ENCODE measurements at regions not wholly inside any gene's neighbourhood (a gene's known extent, or its start where the extent isn't known, plus 50 kb on each side); places are given as distances from the start of the nearest gene placed in this dataset.

DNA sequence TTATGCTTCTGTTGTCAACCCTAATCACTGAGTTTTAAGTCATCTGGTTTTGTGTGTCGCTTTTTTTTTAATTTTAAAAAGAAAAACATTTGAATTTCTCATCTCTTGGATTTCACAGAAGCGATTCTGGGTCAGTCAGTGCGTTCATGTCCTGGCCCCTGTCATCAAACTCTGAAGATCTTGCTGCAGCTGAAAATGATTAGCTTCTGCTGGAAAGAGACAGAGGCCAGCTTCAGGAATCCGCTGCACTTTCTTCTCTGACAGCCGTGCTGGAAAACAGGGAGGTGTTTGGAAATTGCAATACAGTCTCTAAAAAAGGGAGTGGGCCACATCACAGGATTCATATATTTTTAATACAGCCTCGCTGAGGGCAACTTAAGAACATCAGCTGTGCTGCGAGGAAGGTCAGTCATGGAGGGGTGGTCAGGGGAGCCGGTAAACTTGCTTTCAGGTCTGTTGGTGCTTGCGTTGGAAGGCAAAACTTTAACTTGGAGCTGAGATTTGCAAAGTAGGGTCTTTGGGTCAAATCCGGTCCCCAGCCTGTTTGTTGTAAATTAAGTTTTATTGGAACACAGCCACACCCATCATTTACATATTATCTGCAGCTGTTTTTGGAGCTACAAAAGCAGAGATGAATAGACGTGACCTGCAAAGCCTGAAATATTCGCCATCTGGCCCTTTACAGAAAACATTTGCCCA, 190.8 kb downstream of the AACS start:
- Histone ChIP-seq H3K27ac (ENCODE audit: low read length in 2 of 2) (no peak overlapping the region), H3K9me3 (ENCODE audit: control extremely low read depth in 1 of 3, control insufficient read depth in 2 of 3, insufficient read depth in 1 of 3, low read length in 2 of 3) (peaks cover 0 to 6% (median 0%) of the 10 kb centered on the region in 3 donors), H4K20me1 (ENCODE audit: control insufficient read depth, insufficient read depth, low read length, poor library complexity, severe bottlenecking) (no peaks in the 10 kb centered on the region), H3K4me1 (ENCODE audit: control insufficient read depth in 2 of 2, insufficient read depth in 2 of 2, low read length in 2 of 2) (no peaks in the 10 kb centered on the region), H3K4me2 (replicated peaks; ENCODE audit: low read depth, low read length, poor library complexity, severe bottlenecking) (no peak overlapping the region), H3K36me3 (replicated peaks in 1 of 2; ENCODE audit: control extremely low read depth in 1 of 2, control insufficient read depth in 1 of 2, extremely low read depth in 1 of 2, insufficient read depth in 2 of 2, low read length in 1 of 2) (no peaks in the 10 kb centered on the region), H2AFZ (ENCODE audit: insufficient read depth, low read depth, low read length, poor library complexity, severe bottlenecking) (no peak overlapping the region), H3K27me3 (replicated peaks in 1 of 4; ENCODE audit: control extremely low read depth in 1 of 4, control insufficient read depth in 3 of 4, insufficient read depth in 4 of 4, low read length in 3 of 4) (peaks cover 0 to 3% (median 0%) of the 10 kb centered on the region in 4 experiments), H3K9ac (ENCODE audit: low read length) (no peak overlapping the region), H3K4me3 (ENCODE audit: control extremely low read depth in 1 of 5, extremely low read depth in 1 of 5, insufficient read depth in 1 of 5, low read depth in 2 of 5, low read length in 4 of 5) (no peak overlapping the region), H3K79me2 (ENCODE audit: control insufficient read depth, insufficient read depth, low read length) (no peaks in the 10 kb centered on the region)
- ATAC-seq (ENCODE audit: low read depth) (no peak), DNase-seq (no peak)
- Mint-ChIP-seq H3K4me3 (no peak overlapping the region), H3K27me3 (peaks cover 17% of the 10 kb centered on the region), H3K9me3 (ENCODE audit: insufficient read depth) (peaks cover 2% of the 10 kb centered on the region), H3K27ac (no peak overlapping the region), H3K4me1 (no peaks in the 10 kb centered on the region)
- POLR2A ChIA-PET, result no interaction called here
- CTCF ChIA-PET, result no interaction called here
- no peak for TF ChIP-seq EZH2 (IDR thresholded peaks at IDR 0.05; ENCODE audit: borderline replicate concordance, insufficient read depth, low read depth, low read length, poor library complexity, severe bottlenecking)
- TF ChIP-seq, protein P1, sequence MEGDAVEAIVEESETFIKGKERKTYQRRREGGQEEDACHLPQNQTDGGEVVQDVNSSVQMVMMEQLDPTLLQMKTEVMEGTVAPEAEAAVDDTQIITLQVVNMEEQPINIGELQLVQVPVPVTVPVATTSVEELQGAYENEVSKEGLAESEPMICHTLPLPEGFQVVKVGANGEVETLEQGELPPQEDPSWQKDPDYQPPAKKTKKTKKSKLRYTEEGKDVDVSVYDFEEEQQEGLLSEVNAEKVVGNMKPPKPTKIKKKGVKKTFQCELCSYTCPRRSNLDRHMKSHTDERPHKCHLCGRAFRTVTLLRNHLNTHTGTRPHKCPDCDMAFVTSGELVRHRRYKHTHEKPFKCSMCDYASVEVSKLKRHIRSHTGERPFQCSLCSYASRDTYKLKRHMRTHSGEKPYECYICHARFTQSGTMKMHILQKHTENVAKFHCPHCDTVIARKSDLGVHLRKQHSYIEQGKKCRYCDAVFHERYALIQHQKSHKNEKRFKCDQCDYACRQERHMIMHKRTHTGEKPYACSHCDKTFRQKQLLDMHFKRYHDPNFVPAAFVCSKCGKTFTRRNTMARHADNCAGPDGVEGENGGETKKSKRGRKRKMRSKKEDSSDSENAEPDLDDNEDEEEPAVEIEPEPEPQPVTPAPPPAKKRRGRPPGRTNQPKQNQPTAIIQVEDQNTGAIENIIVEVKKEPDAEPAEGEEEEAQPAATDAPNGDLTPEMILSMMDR (IDR thresholded peaks at IDR 0.05), result no peak
- intact Hi-C loops (cut with micrococcal nuclease), result no loop called here
- 91% methylated on average over 6 of the region's 12 CpGs for WGBS (ENCODE audit: insufficient coverage)

- no peak overlapping the region for H3K27ac ChIP-seq (ENCODE audit: low read length in 2 of 2)
- no peaks in the 10 kb centered on the region for H3K79me2 ChIP-seq (ENCODE audit: control insufficient read depth, insufficient read depth, low read length)
- POLR2A ChIA-PET, result no interaction called here
- no peak for DNase-seq
- H2AFZ ChIP-seq (ENCODE audit: insufficient read depth, low read depth, low read length, poor library complexity, severe bottlenecking), result no peak overlapping the region
- no peak overlapping the region for H3K9ac ChIP-seq (ENCODE audit: low read length)
- no peak overlapping the region for H3K4me3 ChIP-seq (ENCODE audit: control extremely low read depth in 1 of 5, extremely low read depth in 1 of 5, insufficient read depth in 1 of 5, low read depth in 2 of 5, low read length in 4 of 5)
- TF ChIP-seq, protein P1 (IDR thresholded peaks at IDR 0.05), result no peak
- TF ChIP-seq EZH2 (IDR thresholded peaks at IDR 0.05; ENCODE audit: borderline replicate concordance, insufficient read depth, low read depth, low read length, poor library complexity, severe bottlenecking), result no peak
- CTCF ChIA-PET, result no interaction called here
- WGBS (ENCODE audit: insufficient coverage), result no CpG with 5 or more reads among the region's 3 CpGs
- peaks cover 0 to 3% (median 0%) of the 10 kb centered on the region in 4 experiments for H3K27me3 ChIP-seq (replicated peaks in 1 of 4; ENCODE audit: control extremely low read depth in 1 of 4, control insufficient read depth in 3 of 4, insufficient read depth in 4 of 4, low read length in 3 of 4)
- no peaks in the 10 kb centered on the region for H4K20me1 ChIP-seq (ENCODE audit: control insufficient read depth, insufficient read depth, low read length, poor library complexity, severe bottlenecking)
- Mint-ChIP-seq H3K9me3 (ENCODE audit: insufficient read depth) (peaks cover 2% of the 10 kb centered on the region), H3K4me1 (no peaks in the 10 kb centered on the region), H3K27me3 (peaks cover 17% of the 10 kb centered on the region), H3K27ac (no peak overlapping the region), H3K4me3 (no peak overlapping the region)
- ATAC-seq (ENCODE audit: low read depth), result no peak
- no peak overlapping the region for H3K4me2 ChIP-seq (replicated peaks; ENCODE audit: low read depth, low read length, poor library complexity, severe bottlenecking)
- H3K36me3 ChIP-seq (replicated peaks in 1 of 2; ENCODE audit: control extremely low read depth in 1 of 2, control insufficient read depth in 1 of 2, extremely low read depth in 1 of 2, insufficient read depth in 2 of 2, low read length in 1 of 2), result no peaks in the 10 kb centered on the region
- H3K9me3 ChIP-seq (ENCODE audit: control extremely low read depth in 1 of 3, control insufficient read depth in 2 of 3, insufficient read depth in 1 of 3, low read length in 2 of 3), result peaks cover 0 to 6% (median 0%) of the 10 kb centered on the region in 3 donors
- H3K4me1 ChIP-seq (ENCODE audit: control insufficient read depth in 2 of 2, insufficient read depth in 2 of 2, low read length in 2 of 2), result no peaks in the 10 kb centered on the region
- intact Hi-C loops (cut with micrococcal nuclease), result no loop called here
Observed at GRCh38 chr12:125256634-125256936, 191.3 kb downstream of the AACS start.

Data from B cell (primary cell).